Gastrocnemius medialis (tissue), 4 donors: ENCODE measurements at regions not wholly inside any gene's neighbourhood (a gene's known extent, or its start where the extent isn't known, plus 50 kb on each side); places are given as distances from the start of the nearest gene placed in this dataset.

Experiments
- POLR2A ChIP-seq, 2 donors: fragments of 450-650 bp; IDR thresholded peaks; one replicate each; pipeline ENCODE4 v1.6.1; 2017; ENCODE audit warnings: antibody characterized with exemption in 2 of 2, mild to moderate bottlenecking in 2 of 2, moderate library complexity in 2 of 2
- TF ChIP-seq, protein P1 (sequence below), 5 experiments: fragments of 450-650 bp in 3 of 5; fragments of 200-600 bp in 2 of 5; sonication (generic) in 2 of 5; IDR thresholded peaks in 4 of 5; conservative IDR thresholded peaks in 1 of 5; 1 replicate in 4 of 5; 2 replicates in 1 of 5; pipeline ENCODE4 v1.5.1; 2016 to 2019; ENCODE audit warnings: antibody characterized with exemption in 5 of 5, mild to moderate bottlenecking in 3 of 5, moderate library complexity in 3 of 5

DNA sequence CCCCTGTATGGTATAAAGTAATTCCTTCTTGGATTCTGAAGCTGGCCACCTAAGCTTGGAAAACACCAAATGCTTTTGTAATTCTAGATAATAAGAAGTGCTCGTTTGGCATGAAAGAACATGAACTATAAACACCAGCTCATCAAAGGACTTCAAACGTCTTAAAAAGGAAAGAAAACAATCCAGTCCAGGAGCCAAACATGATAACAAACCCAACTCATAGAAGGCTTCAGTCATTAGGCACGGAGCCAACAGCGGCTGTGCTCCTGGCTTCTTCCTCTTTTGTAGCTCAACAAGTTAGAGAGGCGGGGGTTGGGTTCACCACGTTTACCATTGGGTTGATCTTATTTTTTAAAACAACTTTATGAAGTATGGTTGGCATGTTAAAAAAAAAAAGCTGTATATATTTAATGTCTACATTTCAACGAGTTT is 56.4 kb upstream of the ECHDC3 start:
- TF ChIP-seq, protein P1, sequence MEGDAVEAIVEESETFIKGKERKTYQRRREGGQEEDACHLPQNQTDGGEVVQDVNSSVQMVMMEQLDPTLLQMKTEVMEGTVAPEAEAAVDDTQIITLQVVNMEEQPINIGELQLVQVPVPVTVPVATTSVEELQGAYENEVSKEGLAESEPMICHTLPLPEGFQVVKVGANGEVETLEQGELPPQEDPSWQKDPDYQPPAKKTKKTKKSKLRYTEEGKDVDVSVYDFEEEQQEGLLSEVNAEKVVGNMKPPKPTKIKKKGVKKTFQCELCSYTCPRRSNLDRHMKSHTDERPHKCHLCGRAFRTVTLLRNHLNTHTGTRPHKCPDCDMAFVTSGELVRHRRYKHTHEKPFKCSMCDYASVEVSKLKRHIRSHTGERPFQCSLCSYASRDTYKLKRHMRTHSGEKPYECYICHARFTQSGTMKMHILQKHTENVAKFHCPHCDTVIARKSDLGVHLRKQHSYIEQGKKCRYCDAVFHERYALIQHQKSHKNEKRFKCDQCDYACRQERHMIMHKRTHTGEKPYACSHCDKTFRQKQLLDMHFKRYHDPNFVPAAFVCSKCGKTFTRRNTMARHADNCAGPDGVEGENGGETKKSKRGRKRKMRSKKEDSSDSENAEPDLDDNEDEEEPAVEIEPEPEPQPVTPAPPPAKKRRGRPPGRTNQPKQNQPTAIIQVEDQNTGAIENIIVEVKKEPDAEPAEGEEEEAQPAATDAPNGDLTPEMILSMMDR (IDR thresholded peaks at IDR 0.05 in 4 of 5, conservative IDR thresholded peaks at IDR 0.05 in 1 of 5) = no peak
- no peak for TF ChIP-seq POLR2A (IDR thresholded peaks at IDR 0.05)
